ENCODE measurements at regions not wholly inside any gene's neighbourhood (a gene's known extent, or its start where the extent isn't known, plus 50 kb on each side); places are given as distances from the start of the nearest gene placed in this dataset.

- Mint-ChIP-seq H3K4me3 (no peak overlapping the region), H3K27ac (no peak overlapping the region), H3K9me3 (no peaks in the 10 kb centered on the region), H3K36me3 (no peaks in the 10 kb centered on the region), H3K27me3 (ENCODE audit: low read depth) (no peaks in the 10 kb centered on the region), H3K4me1 (no peaks in the 10 kb centered on the region)
- DNase-seq (ENCODE audit: low spot score in 2 of 2, unreplicated experiment in 2 of 2), result no peak
- no peak for TF ChIP-seq CTCF (IDR thresholded peaks at IDR 0.05; ENCODE audit: unreplicated experiment)
Measured at GRCh38 chr2:16860627-16861026, 195.0 kb upstream of the CYRIA start.

- DNase-seq (ENCODE audit: low spot score in 2 of 2, unreplicated experiment in 2 of 2), result peak in 1 of 2 experiments; percentile 20
- no peaks in the 10 kb centered on the region for H3K27me3 Mint-ChIP-seq (ENCODE audit: low read depth)
- peaks cover 11% of the 10 kb centered on the region for H3K4me1 Mint-ChIP-seq
- H3K9me3 Mint-ChIP-seq, result no peaks in the 10 kb centered on the region
- H3K36me3 Mint-ChIP-seq, result no peaks in the 10 kb centered on the region
- H3K4me3 Mint-ChIP-seq, result no peak overlapping the region
- H3K27ac Mint-ChIP-seq, result no peak overlapping the region
- TF ChIP-seq CTCF (IDR thresholded peaks at IDR 0.05; ENCODE audit: unreplicated experiment), result no peak
Measured at GRCh38 chr2:16855183-16855582, 189.5 kb upstream of the CYRIA start.

GRCh38 chr2:16853088-16853487, 187.5 kb upstream of the CYRIA start:
- H3K36me3 Mint-ChIP-seq, result no peaks in the 10 kb centered on the region

GRCh38 chr2:16852651-16853050, 187.0 kb upstream of the CYRIA start:
- no peak overlapping the region for H3K27ac Mint-ChIP-seq
- H3K9me3 Mint-ChIP-seq, result no peaks in the 10 kb centered on the region
- H3K27me3 Mint-ChIP-seq (ENCODE audit: low read depth), result no peaks in the 10 kb centered on the region
- H3K36me3 Mint-ChIP-seq, result no peaks in the 10 kb centered on the region
- no peak for DNase-seq (ENCODE audit: low spot score in 2 of 2, unreplicated experiment in 2 of 2)
- TF ChIP-seq CTCF (IDR thresholded peaks at IDR 0.05; ENCODE audit: unreplicated experiment), result no peak
- peaks cover 11% of the 10 kb centered on the region for H3K4me1 Mint-ChIP-seq
- no peak overlapping the region for H3K4me3 Mint-ChIP-seq

More at GRCh38 chr2:16853088-16853487, 187.5 kb upstream of the CYRIA start:
- no peak overlapping the region for H3K27ac Mint-ChIP-seq
- H3K9me3 Mint-ChIP-seq, result no peaks in the 10 kb centered on the region
- DNase-seq (ENCODE audit: low spot score in 2 of 2, unreplicated experiment in 2 of 2), result no peak
- no peak for TF ChIP-seq CTCF (IDR thresholded peaks at IDR 0.05; ENCODE audit: unreplicated experiment)
- no peaks in the 10 kb centered on the region for H3K27me3 Mint-ChIP-seq (ENCODE audit: low read depth)
- H3K4me1 Mint-ChIP-seq, result peaks cover 11% of the 10 kb centered on the region
- no peak overlapping the region for H3K4me3 Mint-ChIP-seq

GRCh38 chr2:16851126-16851525, 185.5 kb upstream of the CYRIA start:
- Mint-ChIP-seq H3K4me3 (no peak overlapping the region), H3K27me3 (ENCODE audit: low read depth) (no peaks in the 10 kb centered on the region), H3K27ac (no peak overlapping the region), H3K36me3 (no peaks in the 10 kb centered on the region), H3K4me1 (peaks cover 11% of the 10 kb centered on the region), H3K9me3 (no peaks in the 10 kb centered on the region)
- no peak for TF ChIP-seq CTCF (IDR thresholded peaks at IDR 0.05; ENCODE audit: unreplicated experiment)
- no peak for DNase-seq (ENCODE audit: low spot score in 2 of 2, unreplicated experiment in 2 of 2)
